22Rv1 (cell line): ENCODE measurements at regions not wholly inside any gene's neighbourhood (a gene's known extent, or its start where the extent isn't known, plus 50 kb on each side); places are given as distances from the start of the nearest gene placed in this dataset.

Experiments
- H3K27ac ChIP-seq: fragments of 450-650 bp; 2 replicates; pipeline ENCODE4 v1.5.1; 2017
- CTCF ChIP-seq: fragments of 450-650 bp; IDR thresholded peaks from 2 replicates; pipeline ENCODE4 v1.5.1; 2017; ENCODE audit warnings: mild to moderate bottlenecking
- ZFX ChIP-seq: fragments of 450-650 bp; IDR thresholded peaks from 2 replicates; pipeline ENCODE4 v1.6.1; 2017; ENCODE audit warnings: antibody characterized with exemption, borderline replicate concordance

GRCh38 chr4:179747218-179747910, 2305.1 kb upstream of the AGA start:
- TF ChIP-seq ZFX (no peak), CTCF (no peak)
- no peak overlapping the region for H3K27ac ChIP-seq

GRCh38 chr4:179748837-179749236, 2306.6 kb upstream of the AGA start:
- no peak overlapping the region for H3K27ac ChIP-seq
- no peak for TF ChIP-seq ZFX
- TF ChIP-seq CTCF = no peak

- TF ChIP-seq ZFX (no peak), CTCF (no peak)
These were observed 2308.1 kb upstream of the AGA start for GRCh38 chr4:179750374-179750773.

GRCh38 chr4:179751669-179752068, 2309.4 kb upstream of the AGA start:
- TF ChIP-seq CTCF = no peak
- TF ChIP-seq ZFX = no peak
- no peak overlapping the region for H3K27ac ChIP-seq

More at GRCh38 chr4:179750374-179750773, 2308.1 kb upstream of the AGA start:
- H3K27ac ChIP-seq = no peak overlapping the region

- no peak overlapping the region for H3K27ac ChIP-seq
- TF ChIP-seq CTCF (no peak), ZFX (no peak)
These were observed 2313.1 kb upstream of the AGA start for GRCh38 chr4:179755322-179755721.

GRCh38 chr4:179757641-179758040, 2315.4 kb upstream of the AGA start:
- no peak overlapping the region for H3K27ac ChIP-seq
- TF ChIP-seq ZFX = no peak
- TF ChIP-seq CTCF = no peak

- no peak for TF ChIP-seq ZFX
- no peak for TF ChIP-seq CTCF
- H3K27ac ChIP-seq = no peak overlapping the region
These were observed 2320.6 kb upstream of the AGA start for GRCh38 chr4:179762840-179763239.
